ENCODE measurements at regions not wholly inside any gene's neighbourhood (a gene's known extent, or its start where the extent isn't known, plus 50 kb on each side); places are given as distances from the start of the nearest gene placed in this dataset.

GRCh38 chr9:134494273-134494815, 147.3 kb upstream of the COL5A1 start:
- CTCF ChIA-PET: no interaction called here
- Histone ChIP-seq H3K27me3 (replicated peaks; ENCODE audit: insufficient read depth, low read depth, low read length, poor library complexity) (no peaks in the 10 kb centered on the region), H3K36me3 (ENCODE audit: insufficient read depth, low read length, poor library complexity, severe bottlenecking) (no peaks in the 10 kb centered on the region), H3K4me1 (ENCODE audit: insufficient read depth, low read length, poor library complexity, severe bottlenecking) (no peaks in the 10 kb centered on the region), H3K4me3 (ENCODE audit: low read depth, low read length, poor library complexity, severe bottlenecking) (no peak overlapping the region), H3K9me3 (ENCODE audit: low read depth, low read length, poor library complexity, severe bottlenecking) (no peaks in the 10 kb centered on the region), H3K27ac (ENCODE audit: low read depth, low read length, poor library complexity, severe bottlenecking) (no peak overlapping the region)
- POLR2A ChIA-PET (ENCODE audit: low non-redundant PET): no interaction called here
- intact Hi-C loops (cut with micrococcal nuclease; ENCODE audit: unreplicated experiment): no loop called here
- DNase-seq (ENCODE audit: low spot score): no peak
- no TSS peak for BruUV-seq (replicated peaks)
- TF ChIP-seq CTCF (conservative IDR thresholded peaks at IDR 0.05; ENCODE audit: low read depth, low read length) (no peak), EZH2 (IDR thresholded peaks at IDR 0.05; ENCODE audit: borderline replicate concordance, low read depth, low read length, poor library complexity, severe bottlenecking) (no peak)

- TF ChIP-seq CTCF (conservative IDR thresholded peaks at IDR 0.05; ENCODE audit: low read depth, low read length): no peak
- TF ChIP-seq EZH2 (IDR thresholded peaks at IDR 0.05; ENCODE audit: borderline replicate concordance, low read depth, low read length, poor library complexity, severe bottlenecking): no peak
- intact Hi-C loops (cut with micrococcal nuclease; ENCODE audit: unreplicated experiment): no loop called here
- H3K27ac ChIP-seq (ENCODE audit: low read depth, low read length, poor library complexity, severe bottlenecking): no peak overlapping the region
- no peaks in the 10 kb centered on the region for H3K4me1 ChIP-seq (ENCODE audit: insufficient read depth, low read length, poor library complexity, severe bottlenecking)
- H3K4me3 ChIP-seq (ENCODE audit: low read depth, low read length, poor library complexity, severe bottlenecking): no peak overlapping the region
- H3K36me3 ChIP-seq (ENCODE audit: insufficient read depth, low read length, poor library complexity, severe bottlenecking): no peaks in the 10 kb centered on the region
- H3K9me3 ChIP-seq (ENCODE audit: low read depth, low read length, poor library complexity, severe bottlenecking): no peaks in the 10 kb centered on the region
- DNase-seq (ENCODE audit: low spot score): no peak
- no peaks in the 10 kb centered on the region for H3K27me3 ChIP-seq (replicated peaks; ENCODE audit: insufficient read depth, low read depth, low read length, poor library complexity)
- BruUV-seq (replicated peaks): no TSS peak
- ChIA-PET CTCF (no interaction called here), POLR2A (ENCODE audit: low non-redundant PET) (no interaction called here)
These were observed 146.7 kb upstream of the COL5A1 start for GRCh38 chr9:134494905-134495304.

- no peak overlapping the region for H3K27ac ChIP-seq (ENCODE audit: low read depth, low read length, poor library complexity, severe bottlenecking)
- ChIA-PET POLR2A (ENCODE audit: low non-redundant PET) (no interaction called here), CTCF (interaction anchor here (0.6 kb wide), 1 partner anchor 202 kb away, joined by 3 read pairs; no protein-coding TSS in a partner anchor)
- H3K4me1 ChIP-seq (ENCODE audit: insufficient read depth, low read length, poor library complexity, severe bottlenecking): no peaks in the 10 kb centered on the region
- TF ChIP-seq CTCF (conservative IDR thresholded peaks at IDR 0.05; ENCODE audit: low read depth, low read length) (no peak), EZH2 (IDR thresholded peaks at IDR 0.05; ENCODE audit: borderline replicate concordance, low read depth, low read length, poor library complexity, severe bottlenecking) (no peak)
- H3K27me3 ChIP-seq (replicated peaks; ENCODE audit: insufficient read depth, low read depth, low read length, poor library complexity): no peaks in the 10 kb centered on the region
- H3K9me3 ChIP-seq (ENCODE audit: low read depth, low read length, poor library complexity, severe bottlenecking): no peaks in the 10 kb centered on the region
- DNase-seq (ENCODE audit: low spot score): no peak
- H3K4me3 ChIP-seq (ENCODE audit: low read depth, low read length, poor library complexity, severe bottlenecking): no peak overlapping the region
- no TSS peak for BruUV-seq (replicated peaks)
- intact Hi-C loops (cut with micrococcal nuclease; ENCODE audit: unreplicated experiment): no loop called here
- no peaks in the 10 kb centered on the region for H3K36me3 ChIP-seq (ENCODE audit: insufficient read depth, low read length, poor library complexity, severe bottlenecking)
These were observed 145.7 kb upstream of the COL5A1 start for GRCh38 chr9:134495881-134496412.
